Kasumi-1 (cell line): ENCODE measurements at regions not wholly inside any gene's neighbourhood (a gene's known extent, or its start where the extent isn't known, plus 50 kb on each side); places are given as distances from the start of the nearest gene placed in this dataset.
A peak's percentile ranks its signal among the peaks of the same experiment; 100 is the strongest.

ENCODE experiments used
- DNase-seq, 2 experiments: peaks; one replicate each; lab custom pipeline; 2025; lab: John Stamatoyannopoulos, UW

DNA sequence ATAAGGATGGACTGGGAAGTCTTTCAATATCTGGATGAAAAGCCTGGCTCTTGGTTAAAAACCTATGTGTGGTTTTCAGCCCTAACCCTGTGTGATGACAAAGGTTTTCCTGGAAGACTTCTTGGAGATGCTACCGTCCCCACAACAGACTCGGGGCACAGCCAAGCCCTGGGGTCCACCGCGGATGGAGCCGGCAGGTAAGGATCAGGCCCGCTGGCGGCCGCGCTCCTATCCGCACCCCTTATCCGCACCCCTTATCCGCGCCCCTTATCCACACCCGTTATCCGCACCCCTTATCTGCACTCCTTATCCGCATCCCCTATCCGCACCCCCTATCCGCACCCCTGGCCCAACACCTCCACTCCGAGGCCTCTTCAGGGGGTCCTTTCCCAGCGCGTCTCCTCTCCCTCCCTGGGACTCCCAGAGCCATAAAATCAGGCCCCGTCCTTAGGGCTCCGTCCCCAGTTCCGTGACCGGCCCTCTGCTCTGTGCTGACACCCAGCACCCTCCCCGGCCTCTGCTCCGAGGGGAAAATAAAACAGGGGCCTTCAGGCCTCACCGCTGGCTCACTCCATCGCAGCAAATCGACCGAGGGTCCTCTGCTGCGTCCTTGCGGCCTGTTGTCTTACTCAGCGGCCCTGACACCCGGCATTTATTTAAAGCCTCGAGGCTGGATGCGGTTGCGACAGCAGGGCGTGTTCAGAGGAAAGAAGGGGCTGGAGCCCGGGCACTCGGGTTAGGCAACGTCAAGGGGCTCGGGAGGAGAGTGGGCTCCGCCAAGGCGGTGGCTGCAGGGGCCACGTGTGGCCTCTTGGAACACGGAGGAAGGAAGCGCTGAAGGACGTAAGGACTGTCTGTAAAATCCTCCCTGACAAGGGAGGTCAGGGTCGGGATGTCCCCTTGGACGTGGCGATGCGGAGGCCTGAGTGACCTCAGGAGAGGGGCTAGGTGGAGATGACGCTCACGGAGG is 215.1 kb upstream of the ADARB2 start:
- no peak for DNase-seq

DNA sequence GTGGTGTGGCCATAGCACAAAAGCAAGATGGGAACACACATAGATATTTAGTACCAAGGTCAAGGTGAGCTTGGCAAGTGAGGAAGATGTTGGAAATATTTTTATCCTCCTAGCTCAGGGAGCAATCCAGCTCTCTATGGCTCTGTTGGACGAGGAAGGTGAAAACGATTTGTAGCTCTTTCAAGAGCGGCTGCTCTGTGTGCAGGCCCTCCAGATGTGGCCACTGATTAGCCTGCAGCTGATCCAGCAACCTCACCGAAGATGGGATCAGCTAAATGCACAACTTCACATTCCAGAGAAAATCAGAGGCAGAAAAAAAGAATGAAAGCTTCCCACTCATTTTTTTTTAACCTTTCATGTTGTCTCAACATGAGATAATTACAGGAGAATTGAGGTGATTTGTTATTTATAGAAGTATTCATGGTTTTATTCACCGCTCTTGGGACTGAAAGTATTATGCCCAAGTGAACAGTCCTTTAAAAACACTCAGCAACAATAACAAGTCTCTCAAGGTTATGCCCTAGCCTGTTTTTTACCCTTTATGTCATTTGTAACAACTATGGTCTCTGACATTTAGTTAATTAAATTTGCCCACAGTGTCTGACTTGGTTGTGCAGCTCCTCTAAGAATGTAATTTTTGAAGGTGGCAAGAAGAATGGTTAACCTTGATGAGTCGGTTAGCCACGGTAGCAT is 213.6 kb upstream of the ADARB2 start:
- no peak for DNase-seq

DNA sequence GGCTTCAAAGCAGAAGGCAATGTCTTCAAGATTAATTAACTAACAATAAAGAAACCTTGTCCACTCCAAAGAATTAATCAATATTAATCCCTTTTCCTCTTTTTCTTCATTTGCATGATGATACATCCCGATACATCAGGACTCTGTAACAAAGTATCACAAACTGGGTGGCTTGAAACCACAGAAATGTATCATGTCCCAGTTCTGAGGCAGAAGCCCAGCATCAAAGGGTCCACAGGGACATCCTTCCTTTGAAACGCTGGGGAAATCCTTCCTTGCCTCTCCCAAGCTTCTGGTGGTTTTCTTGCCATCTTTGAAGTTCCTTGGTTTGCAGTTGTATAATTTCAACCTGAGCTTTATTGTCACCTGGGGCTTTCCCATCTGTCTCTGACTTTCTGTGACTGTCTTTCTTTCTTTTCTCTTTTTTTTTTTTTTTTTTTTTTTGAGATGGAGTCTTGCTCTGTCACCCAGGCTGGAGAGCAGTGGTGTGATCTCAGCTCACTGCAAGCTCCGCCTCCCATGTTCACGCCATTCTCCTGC is 210.2 kb upstream of the ADARB2 start:
- DNase-seq: no peak

DNA sequence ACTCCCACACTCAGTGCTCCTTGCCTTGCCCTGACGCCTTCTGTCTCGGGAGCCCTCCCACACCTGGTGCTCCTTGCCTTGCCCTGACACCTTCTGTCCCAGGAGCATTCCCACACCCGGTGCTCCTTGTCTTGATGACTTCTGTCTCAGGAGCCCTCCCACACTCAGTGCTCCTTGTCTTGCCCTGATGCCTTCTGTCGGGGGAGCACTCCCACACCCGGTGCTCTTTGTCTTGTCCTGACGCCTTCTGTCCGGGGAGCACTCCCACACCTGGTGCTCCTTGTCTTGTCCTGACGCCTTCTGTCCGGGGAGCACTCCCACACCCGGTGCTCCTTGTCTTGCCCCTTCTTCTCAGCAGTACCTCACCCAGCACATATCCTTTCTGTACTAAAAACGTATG is 207.2 kb upstream of the ADARB2 start:
- no peak for DNase-seq

DNA sequence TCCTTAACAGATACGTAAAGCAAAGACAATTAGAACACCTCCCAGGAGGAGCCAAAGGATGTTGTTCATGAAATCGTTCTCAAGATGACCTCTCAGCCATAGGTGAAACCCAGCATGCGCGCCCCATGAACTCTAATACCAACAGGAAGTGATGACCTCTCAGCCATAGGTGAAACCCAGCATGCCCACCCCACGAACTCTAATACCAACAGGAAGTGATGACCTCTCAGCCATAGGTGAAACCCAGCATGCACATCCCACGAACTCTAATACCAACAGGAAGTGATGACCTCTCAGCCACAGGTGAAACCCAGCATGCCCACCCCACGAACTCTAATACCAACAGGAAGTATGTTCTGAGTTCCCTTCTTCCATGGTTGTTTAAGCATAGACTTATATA is 205.2 kb upstream of the ADARB2 start:
- DNase-seq: no peak

DNA sequence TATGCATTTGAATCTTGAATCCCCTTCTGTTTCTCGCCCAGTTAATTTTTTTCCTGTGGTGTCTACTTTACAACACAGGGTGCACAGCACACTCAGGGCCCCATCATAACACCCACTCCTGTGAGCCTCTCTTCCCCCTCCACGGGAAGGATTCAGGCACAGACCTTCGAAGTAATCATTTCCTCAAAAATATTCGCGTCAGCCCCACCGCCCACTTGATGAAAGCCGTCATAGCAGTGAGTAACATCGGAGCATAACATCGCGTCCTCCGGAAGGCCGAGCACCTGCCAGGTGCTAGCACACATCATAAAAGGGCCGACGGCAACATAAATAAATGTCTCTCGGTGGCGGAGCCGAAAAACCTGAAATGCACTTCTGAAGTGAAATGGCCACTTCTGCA is 201.7 kb upstream of the ADARB2 start:
- no peak for DNase-seq

DNA sequence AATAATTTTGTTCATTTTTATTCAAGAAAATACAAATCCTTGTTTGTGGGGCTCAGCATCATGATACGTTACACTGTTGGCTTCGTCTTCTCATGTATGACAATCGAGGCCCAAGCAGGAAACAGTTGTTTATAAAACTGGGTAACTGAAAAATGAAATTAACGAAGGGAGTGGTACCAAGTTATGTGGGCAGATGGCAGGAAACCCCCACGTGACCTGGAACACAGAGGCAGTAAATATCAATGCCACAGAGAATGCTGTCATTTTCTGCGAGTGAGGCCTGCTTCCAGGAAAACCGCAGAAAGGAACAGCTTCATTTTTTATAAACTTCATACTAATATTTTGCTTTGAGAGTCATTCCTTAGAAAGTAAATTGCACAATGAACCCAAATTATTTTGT is 201.0 kb upstream of the ADARB2 start:
- peak; percentile 90 to 91 for DNase-seq

DNA sequence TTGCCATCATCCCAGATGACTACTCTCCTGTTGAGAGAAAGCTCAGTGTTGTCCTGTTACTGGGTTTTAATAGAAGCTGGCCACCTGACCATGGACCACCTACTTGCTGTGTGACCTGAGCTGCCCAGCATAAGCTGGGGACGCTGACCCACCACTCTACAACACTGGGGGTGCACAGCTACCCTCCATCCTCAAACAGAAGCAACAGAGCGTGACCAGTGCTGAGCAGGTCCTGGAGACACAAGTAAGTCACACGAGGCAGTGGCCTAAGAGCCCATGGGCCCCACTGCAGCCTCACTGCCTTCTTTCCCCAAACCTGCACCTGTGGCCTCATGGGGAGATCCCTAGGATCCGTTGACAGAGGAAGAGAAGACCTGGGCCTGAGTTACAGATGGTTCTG is 198.6 kb upstream of the ADARB2 start:
- DNase-seq: no peak

DNA sequence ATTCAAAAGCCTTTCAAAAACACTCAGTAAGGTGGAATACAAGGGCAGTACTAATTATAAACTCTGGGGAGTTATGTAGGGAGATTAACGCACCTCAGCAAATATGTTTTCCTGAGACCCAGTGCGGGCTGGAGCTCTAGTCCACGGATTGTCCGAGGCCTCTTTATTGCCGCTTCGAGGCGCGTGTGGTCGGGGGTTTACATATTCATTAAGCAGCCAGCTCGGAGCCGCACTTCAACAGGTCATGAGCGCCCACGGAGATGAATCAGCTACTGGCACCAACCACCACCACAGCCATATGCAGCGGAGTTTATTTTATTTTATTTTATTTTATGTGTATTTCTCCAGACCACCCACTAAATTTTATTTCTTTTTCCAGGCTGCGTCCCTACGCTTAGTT is 195.9 kb upstream of the ADARB2 start:
- no peak for DNase-seq

DNA sequence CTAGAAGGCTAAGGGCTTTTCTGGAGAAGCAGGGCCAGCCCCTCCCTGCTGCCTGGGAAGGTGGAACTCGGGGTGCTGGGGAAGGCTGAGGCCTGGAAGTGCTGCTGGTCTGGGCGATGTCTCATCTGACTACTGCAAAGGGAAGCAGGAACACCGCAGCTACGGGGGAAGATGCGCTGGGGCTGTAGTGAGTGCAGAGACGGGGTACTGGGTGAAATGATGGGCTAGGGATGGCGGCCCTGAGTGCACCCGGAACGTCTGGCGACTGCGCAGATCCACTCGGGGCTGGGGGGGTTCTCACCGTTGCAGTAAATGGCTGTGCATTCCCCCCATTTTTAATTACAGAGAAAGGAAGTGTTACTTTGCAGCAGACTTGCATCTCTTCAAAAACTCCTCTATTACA is 195.4 kb upstream of the ADARB2 start:
- peak; percentile 50 to 62 for DNase-seq

DNA sequence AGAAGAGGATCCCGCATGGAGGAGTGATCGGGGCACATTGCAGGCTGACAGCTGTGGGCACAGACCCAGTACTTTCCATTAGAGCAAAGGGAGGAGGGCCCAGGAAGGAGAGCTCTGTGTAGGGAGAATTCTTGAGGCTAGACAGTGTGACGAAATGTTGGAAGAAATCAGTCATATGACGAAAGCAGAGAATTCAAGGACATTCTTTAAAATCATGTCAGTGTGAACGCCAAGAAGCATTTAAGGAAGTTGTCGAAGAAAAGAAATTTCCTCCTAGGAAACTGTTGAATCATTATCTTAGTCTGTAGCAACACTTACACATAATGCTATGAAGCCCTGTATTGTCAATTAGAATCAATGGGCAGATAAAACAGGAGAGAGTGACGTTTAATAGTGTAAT is 191.3 kb upstream of the ADARB2 start:
- peak; percentile 30 to 50 for DNase-seq

DNA sequence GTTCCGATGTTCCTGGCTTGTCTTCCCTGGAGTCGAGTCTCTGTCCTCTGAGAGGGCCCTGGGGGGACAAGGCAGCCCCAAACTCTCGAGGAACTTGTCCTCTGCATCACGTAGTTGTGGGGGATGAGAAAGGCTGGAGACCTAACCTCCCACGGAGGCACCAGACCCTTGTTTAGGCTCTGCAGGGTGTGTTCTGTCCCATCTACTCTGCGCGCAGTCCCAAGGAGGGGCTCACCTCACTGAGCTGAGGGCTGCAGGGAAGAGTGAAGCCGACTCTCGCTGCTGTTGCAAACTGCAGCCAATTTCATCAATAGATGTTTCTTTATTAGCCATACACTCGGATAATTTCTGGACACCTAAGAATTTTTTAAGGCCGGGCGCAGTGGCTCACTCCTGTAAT is 186.7 kb upstream of the ADARB2 start:
- no peak for DNase-seq

DNA sequence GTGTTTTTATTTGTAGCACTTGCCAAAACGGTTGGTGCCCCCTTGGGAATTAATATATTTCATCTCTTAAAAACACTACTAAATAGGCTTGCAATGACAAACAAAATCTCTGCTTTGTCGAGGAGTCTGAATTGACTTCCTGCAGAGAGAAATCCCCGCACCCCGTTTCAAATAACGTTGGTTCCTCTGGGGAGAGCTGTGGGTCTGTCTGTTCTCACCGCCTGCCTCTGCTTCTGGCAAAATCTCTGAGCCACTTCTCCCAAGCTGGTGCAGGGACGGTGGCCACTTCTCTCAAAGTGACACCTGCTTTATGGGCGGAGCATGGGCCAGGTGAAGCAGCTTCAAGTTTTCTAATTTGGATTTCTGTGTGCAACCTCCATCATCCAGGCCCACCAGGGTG is 186.3 kb upstream of the ADARB2 start:
- DNase-seq: no peak

DNA sequence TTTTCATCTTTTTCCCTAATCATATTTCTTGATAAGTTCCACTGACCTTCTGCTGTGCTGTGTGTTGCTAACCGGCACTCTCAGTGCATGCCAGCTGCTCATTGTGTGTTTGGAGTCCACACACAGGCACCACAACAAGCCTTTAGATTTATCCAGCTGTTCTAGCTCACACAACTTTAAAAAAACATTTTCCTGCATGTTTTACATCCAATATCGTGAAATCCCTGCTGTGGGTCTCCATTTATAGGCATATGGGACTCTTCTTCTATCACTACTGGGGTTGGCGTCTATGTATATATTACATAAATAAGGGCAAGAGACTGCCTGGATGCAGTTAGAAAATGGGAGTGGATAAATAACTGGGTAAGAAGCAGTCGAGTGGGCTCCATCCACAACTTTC is 183.6 kb upstream of the ADARB2 start:
- DNase-seq: no peak

DNA sequence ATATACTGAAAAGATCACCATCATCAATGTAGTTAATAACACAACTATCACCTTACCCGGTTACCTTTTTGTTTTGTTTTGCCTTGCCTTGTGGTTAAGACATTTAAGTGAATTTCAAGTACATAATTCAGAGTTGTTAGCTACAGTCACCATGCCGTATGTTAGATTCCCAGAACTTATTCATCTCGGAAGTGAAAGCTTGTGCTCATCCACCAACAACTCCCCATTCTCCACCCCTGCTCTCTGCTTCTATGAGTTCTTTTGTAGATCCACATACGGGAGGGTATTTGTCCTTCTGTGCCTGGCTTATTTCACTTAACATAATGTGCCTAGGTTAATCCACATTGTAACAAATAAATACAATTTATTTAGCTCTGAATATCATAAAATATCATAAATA is 182.8 kb upstream of the ADARB2 start:
- DNase-seq: no peak

DNA sequence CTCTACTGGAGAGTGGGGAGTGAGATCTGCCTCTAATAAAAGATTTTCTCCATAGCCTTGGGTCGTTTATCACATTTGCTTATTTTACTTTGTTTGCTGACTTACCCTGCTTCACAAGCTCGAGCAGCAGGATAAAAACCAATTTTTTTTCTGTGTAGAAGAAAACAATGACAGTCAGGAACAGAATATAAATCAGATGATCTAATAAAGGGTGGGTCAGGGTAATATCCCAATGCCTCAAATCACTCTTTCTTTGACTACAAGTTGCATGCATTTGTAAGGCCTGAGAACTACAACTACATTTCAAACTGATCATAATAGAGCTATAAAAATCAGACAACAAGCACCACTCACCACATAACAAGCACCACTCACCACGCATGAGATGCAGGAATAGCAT is 174.4 kb upstream of the ADARB2 start:
- DNase-seq: no peak

DNA sequence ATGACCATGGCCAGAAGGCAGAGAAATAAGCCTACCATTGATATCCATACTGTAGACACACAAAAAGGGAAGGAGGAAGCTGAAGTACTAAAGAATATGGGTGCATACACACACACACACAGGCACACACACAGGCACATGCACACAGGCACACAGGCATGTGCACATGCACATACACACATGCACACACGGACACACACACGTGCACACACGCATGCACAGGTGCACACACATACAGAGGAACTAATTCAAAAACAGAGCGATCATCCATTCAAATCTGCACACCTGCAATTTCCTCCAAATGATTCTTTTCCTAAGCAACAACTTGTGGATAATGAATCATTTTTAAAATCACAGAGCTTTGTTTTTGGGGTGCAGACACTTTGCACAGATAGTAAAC is 166.7 kb upstream of the ADARB2 start:
- no peak for DNase-seq

DNA sequence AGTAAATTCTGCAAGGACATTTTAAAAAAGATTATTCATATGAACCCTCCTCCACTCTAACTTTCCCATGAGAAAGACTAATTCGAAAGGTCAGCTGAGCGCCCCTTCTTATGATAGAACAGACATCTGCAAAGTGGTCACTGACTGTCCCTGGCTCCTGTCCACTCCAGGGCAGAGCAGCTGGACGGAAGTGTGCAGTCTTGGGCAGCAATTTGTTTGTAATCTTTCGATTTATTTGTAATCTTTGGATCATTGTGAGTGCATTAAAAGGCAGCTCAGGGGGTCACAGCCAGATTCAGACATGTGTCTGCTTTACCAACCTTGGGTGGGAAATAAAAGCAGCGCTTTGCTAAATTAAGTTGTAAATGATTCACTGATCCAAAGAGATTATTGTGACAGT is 158.8 kb upstream of the ADARB2 start:
- DNase-seq: no peak

DNA sequence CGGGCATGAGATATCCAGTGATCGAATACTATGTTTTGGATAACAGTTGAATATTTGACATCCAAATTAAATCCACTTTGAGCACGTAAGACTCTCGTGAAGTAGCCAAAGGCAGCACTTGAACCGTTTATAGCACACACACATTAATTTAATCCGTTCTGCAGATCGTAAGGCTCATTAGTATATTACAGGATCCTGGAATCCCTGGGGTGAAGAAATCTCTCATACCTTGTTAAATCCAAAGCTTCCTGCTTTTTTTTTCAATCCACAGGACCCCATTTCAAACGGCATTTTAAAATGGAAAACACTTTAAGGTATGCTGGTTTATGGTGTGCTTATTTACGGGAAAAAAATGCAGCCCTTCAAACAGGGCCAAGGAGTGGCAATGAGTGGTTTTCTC is 158.4 kb upstream of the ADARB2 start:
- no peak for DNase-seq

DNA sequence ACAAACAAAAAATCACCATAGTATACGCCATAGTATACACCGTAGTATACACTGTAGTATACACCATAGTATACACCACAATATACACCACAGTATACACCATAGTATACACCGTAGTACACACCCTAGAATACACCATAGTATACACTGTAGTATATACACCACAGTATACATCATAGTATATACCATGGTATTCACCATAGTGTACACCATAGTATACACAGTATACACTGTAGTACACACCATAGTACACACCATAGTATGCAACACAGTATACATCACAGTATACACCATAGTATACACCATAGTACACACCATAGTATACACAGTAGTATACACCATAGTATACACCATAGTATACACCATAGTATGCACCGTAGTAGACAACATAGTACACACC is 157.6 kb upstream of the ADARB2 start:
- no peak for DNase-seq

DNA sequence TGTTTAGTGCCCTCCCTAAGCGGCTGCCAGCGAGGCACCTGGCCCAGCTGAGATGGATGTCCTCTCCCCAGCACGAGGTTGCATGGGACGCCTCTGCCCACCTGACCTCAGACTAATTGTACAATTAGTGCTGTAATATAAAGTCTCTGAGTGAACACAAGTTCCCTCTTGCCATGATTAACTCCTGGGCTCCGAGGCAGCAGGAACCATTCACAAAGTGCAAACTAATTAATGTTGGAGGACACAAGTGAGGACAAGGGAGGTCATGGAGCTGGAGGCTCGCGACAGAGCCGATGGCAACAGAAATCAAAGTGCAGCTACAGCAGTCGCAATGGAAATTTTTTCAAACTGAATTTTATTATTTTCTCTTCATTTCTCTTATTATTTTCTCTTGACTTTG is 156.6 kb upstream of the ADARB2 start:
- DNase-seq: no peak

DNA sequence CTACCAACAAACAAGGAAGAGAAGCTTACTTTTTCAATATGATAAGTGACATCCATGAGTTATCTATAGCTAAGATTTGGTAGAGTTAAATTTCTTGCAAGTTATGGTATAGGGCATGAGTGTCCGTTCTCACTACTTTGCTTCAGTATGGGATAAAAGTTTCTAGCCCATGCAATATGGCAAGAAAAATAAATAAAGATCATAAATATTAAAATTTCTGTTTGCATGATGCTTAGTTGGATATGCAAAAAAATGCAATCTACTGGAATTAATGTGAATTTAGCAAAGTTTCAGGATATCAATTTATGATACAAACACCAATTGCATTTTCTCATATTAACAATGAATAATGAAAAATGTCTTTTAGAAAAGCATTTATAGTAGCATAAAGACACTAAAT is 148.7 kb upstream of the ADARB2 start:
- no peak for DNase-seq

DNA sequence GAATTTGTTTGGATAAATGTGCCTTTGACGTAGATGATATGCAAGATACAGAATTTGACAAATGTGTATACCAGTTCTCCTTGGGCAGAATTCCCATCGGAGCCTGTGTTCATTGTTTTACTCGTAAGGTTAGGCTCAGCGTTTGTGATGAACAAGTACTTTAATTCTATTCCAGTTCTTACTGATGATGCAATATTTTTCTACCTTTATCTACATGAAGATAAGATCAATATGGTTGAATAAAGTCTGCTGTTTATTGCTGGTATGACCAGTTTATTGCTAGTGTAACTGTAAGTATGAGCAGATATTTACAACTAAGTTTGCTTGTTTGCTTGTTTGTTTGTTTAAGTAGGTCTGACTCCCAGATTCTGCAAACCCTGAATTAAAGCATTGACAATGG is 145.4 kb upstream of the ADARB2 start:
- DNase-seq: no peak
